IPS-18a (cell line): ENCODE measurements at regions not wholly inside any gene's neighbourhood (a gene's known extent, or its start where the extent isn't known, plus 50 kb on each side); places are given as distances from the start of the nearest gene placed in this dataset.

Experiments used
- H3K27ac ChIP-seq: one replicate; pipeline ENCODE4 v1.5.1; 2013; ENCODE audit warnings: low read length
- H3K27me3 ChIP-seq: one replicate; pipeline ENCODE4 v1.6.1; 2013; ENCODE audit warnings: mild to moderate bottlenecking, low read length; ENCODE audit not compliant: control insufficient read depth, insufficient read depth
- H3K36me3 ChIP-seq: one replicate; pipeline ENCODE4 v1.6.1; 2013; ENCODE audit warnings: low read depth, low read length; ENCODE audit not compliant: control insufficient read depth
- H3K4me1 ChIP-seq: one replicate; pipeline ENCODE4 v1.6.1; 2013; ENCODE audit warnings: low read depth, low read length; ENCODE audit not compliant: control insufficient read depth
- H3K4me3 ChIP-seq: one replicate; pipeline ENCODE4 v1.5.1; 2013; ENCODE audit warnings: low read length
- H3K9ac ChIP-seq: one replicate; pipeline ENCODE4 v1.6.1; 2013; ENCODE audit warnings: mild to moderate bottlenecking, low read length, moderate library complexity
- H3K9me3 ChIP-seq: one replicate; pipeline ENCODE4 v1.6.1; 2013; ENCODE audit warnings: low read depth, low read length; ENCODE audit not compliant: control insufficient read depth

- Histone ChIP-seq H3K4me3 (no peak overlapping the region), H3K9me3 (peaks cover 16% of the 10 kb centered on the region), H3K36me3 (no peaks in the 10 kb centered on the region), H3K4me1 (no peaks in the 10 kb centered on the region), H3K9ac (no peak overlapping the region), H3K27ac (no peak overlapping the region), H3K27me3 (no peaks in the 10 kb centered on the region)
These were observed 448.7 kb downstream of the MID1IP1 start for GRCh38 chrX:39249999-39250398.

- Histone ChIP-seq H3K36me3 (no peaks in the 10 kb centered on the region), H3K9me3 (peaks cover 7% of the 10 kb centered on the region), H3K27ac (no peak overlapping the region), H3K4me1 (no peaks in the 10 kb centered on the region), H3K27me3 (no peaks in the 10 kb centered on the region), H3K9ac (no peak overlapping the region), H3K4me3 (no peak overlapping the region)
These were observed 450.7 kb downstream of the MID1IP1 start for GRCh38 chrX:39251995-39252394.

- Histone ChIP-seq H3K4me1 (no peaks in the 10 kb centered on the region), H3K27ac (no peak overlapping the region), H3K9me3 (peaks cover 6% of the 10 kb centered on the region), H3K9ac (no peak overlapping the region), H3K36me3 (no peaks in the 10 kb centered on the region), H3K4me3 (no peak overlapping the region), H3K27me3 (no peaks in the 10 kb centered on the region)
These were observed 452.3 kb downstream of the MID1IP1 start for GRCh38 chrX:39253551-39253950.

GRCh38 chrX:39258331-39258730 is 457.1 kb downstream of the MID1IP1 start:
- Histone ChIP-seq H3K27me3 (no peaks in the 10 kb centered on the region), H3K4me3 (no peak overlapping the region), H3K9ac (no peak overlapping the region), H3K36me3 (no peaks in the 10 kb centered on the region), H3K9me3 (no peaks in the 10 kb centered on the region), H3K4me1 (no peaks in the 10 kb centered on the region), H3K27ac (no peak overlapping the region)

GRCh38 chrX:39260965-39261364 is 459.7 kb downstream of the MID1IP1 start:
- Histone ChIP-seq H3K27me3 (no peaks in the 10 kb centered on the region), H3K27ac (no peak overlapping the region), H3K9me3 (no peaks in the 10 kb centered on the region)

GRCh38 chrX:39261446-39262147 is 460.3 kb downstream of the MID1IP1 start:
- no peaks in the 10 kb centered on the region for H3K9me3 ChIP-seq
- no peaks in the 10 kb centered on the region for H3K36me3 ChIP-seq
- H3K27ac ChIP-seq, result no peak overlapping the region
- no peak overlapping the region for H3K4me3 ChIP-seq
- H3K9ac ChIP-seq, result no peak overlapping the region
- H3K27me3 ChIP-seq, result no peaks in the 10 kb centered on the region
- H3K4me1 ChIP-seq, result no peaks in the 10 kb centered on the region

More at GRCh38 chrX:39260965-39261364, 459.7 kb downstream of the MID1IP1 start:
- Histone ChIP-seq H3K4me3 (no peak overlapping the region), H3K9ac (no peak overlapping the region), H3K36me3 (no peaks in the 10 kb centered on the region), H3K4me1 (no peaks in the 10 kb centered on the region)

- no peaks in the 10 kb centered on the region for H3K9me3 ChIP-seq
- H3K4me1 ChIP-seq, result no peaks in the 10 kb centered on the region
- no peak overlapping the region for H3K27ac ChIP-seq
- H3K36me3 ChIP-seq, result no peaks in the 10 kb centered on the region
- no peaks in the 10 kb centered on the region for H3K27me3 ChIP-seq
- no peak overlapping the region for H3K4me3 ChIP-seq
- no peak overlapping the region for H3K9ac ChIP-seq
These were observed 461.4 kb downstream of the MID1IP1 start for GRCh38 chrX:39262641-39263040.

GRCh38 chrX:39264023-39264422 is 462.8 kb downstream of the MID1IP1 start:
- Histone ChIP-seq H3K27ac (no peak overlapping the region), H3K27me3 (no peaks in the 10 kb centered on the region), H3K4me1 (no peaks in the 10 kb centered on the region), H3K36me3 (no peaks in the 10 kb centered on the region), H3K4me3 (no peak overlapping the region), H3K9ac (no peak overlapping the region), H3K9me3 (no peaks in the 10 kb centered on the region)

GRCh38 chrX:39267176-39267575 is 465.9 kb downstream of the MID1IP1 start:
- no peak overlapping the region for H3K27ac ChIP-seq
- no peaks in the 10 kb centered on the region for H3K27me3 ChIP-seq
- H3K9me3 ChIP-seq, result no peaks in the 10 kb centered on the region
- H3K4me3 ChIP-seq, result no peak overlapping the region
- H3K36me3 ChIP-seq, result no peaks in the 10 kb centered on the region
- no peaks in the 10 kb centered on the region for H3K4me1 ChIP-seq
- no peak overlapping the region for H3K9ac ChIP-seq

- no peaks in the 10 kb centered on the region for H3K9me3 ChIP-seq
- no peak overlapping the region for H3K9ac ChIP-seq
- H3K4me1 ChIP-seq, result no peaks in the 10 kb centered on the region
- H3K4me3 ChIP-seq, result no peak overlapping the region
- H3K36me3 ChIP-seq, result no peaks in the 10 kb centered on the region
- H3K27ac ChIP-seq, result no peak overlapping the region
- no peaks in the 10 kb centered on the region for H3K27me3 ChIP-seq
These were observed 466.9 kb downstream of the MID1IP1 start for GRCh38 chrX:39268207-39268606.

- H3K27me3 ChIP-seq, result no peaks in the 10 kb centered on the region
- no peaks in the 10 kb centered on the region for H3K36me3 ChIP-seq
- H3K9ac ChIP-seq, result no peak overlapping the region
- H3K9me3 ChIP-seq, result peaks cover 3% of the 10 kb centered on the region
- H3K27ac ChIP-seq, result no peak overlapping the region
- no peak overlapping the region for H3K4me3 ChIP-seq
- no peaks in the 10 kb centered on the region for H3K4me1 ChIP-seq
These were observed 474.3 kb downstream of the MID1IP1 start for GRCh38 chrX:39275500-39276068.
